GM12891 (cell line): ENCODE measurements at regions not wholly inside any gene's neighbourhood (a gene's known extent, or its start where the extent isn't known, plus 50 kb on each side); places are given as distances from the start of the nearest gene placed in this dataset.
"Not testable (repeated sequence)": the region's sequence is repeated elsewhere in the genome, so short reads cannot be mapped to it uniquely, and the experiment has no call there.

Source experiments
- PAX5 ChIP-seq: IDR thresholded peaks from 2 replicates; pipeline ENCODE4 v1.6.1; 2011; ENCODE audit warnings: low read length, moderate library complexity, mild to moderate bottlenecking; ENCODE audit not compliant: insufficient read depth, severe bottlenecking
- POLR2A ChIP-seq: IDR thresholded peaks from 2 replicates; pipeline ENCODE4 v1.6.1; 2011; ENCODE audit warnings: low read depth, low read length, control low read depth
- POLR2AphosphoS5 ChIP-seq: IDR thresholded peaks from 2 replicates; pipeline ENCODE4 v1.6.1; 2011; ENCODE audit warnings: low read depth, low read length, control low read depth
- TAF1 ChIP-seq: IDR thresholded peaks from 2 replicates; pipeline ENCODE4 v1.6.1; 2011; ENCODE audit warnings: low read depth, low read length, control low read depth

GRCh38 chr1:146472192-146472861, 243.5 kb upstream of the NOTCH2NLA start:
- TF ChIP-seq POLR2AphosphoS5, POLR2A, TAF1, PAX5: not testable (repeated sequence)
